Osteoblast (primary cell): ENCODE measurements at regions not wholly inside any gene's neighbourhood (a gene's known extent, or its start where the extent isn't known, plus 50 kb on each side); places are given as distances from the start of the nearest gene placed in this dataset.
"Not testable (repeated sequence)": the region's sequence is repeated elsewhere in the genome, so short reads cannot be mapped to it uniquely, and the experiment has no call there.

ENCODE experiments used
- DNase-seq: peaks from one replicate; pipeline ENCODE4 v3.0.0; 2011; ENCODE audit warnings: low spot score, mixed read lengths; ENCODE audit not compliant: insufficient read length; ENCODE audit errors: missing footprints
- H2AFZ ChIP-seq: 2 replicates; pipeline ENCODE4 v1.6.0; 2011; ENCODE audit warnings: mild to moderate bottlenecking, low read length
- H3K27ac ChIP-seq: 2 replicates; pipeline ENCODE4 v1.5.1; 2011; ENCODE audit warnings: mild to moderate bottlenecking, low read depth, low read length, moderate library complexity
- H3K27me3 ChIP-seq: 2 replicates; pipeline ENCODE4 v1.6.0; 2012; ENCODE audit warnings: mild to moderate bottlenecking, control low read depth, inconsistent platforms, low read length, moderate library complexity; ENCODE audit not compliant: insufficient read depth
- H3K36me3 ChIP-seq: 2 replicates; pipeline ENCODE4 v1.5.1; 2011; ENCODE audit warnings: mild to moderate bottlenecking, low read length, control low read depth, moderate library complexity; ENCODE audit not compliant: insufficient read depth
- H3K4me1 ChIP-seq: 2 replicates; pipeline ENCODE4 v1.5.1; 2011; ENCODE audit warnings: mild to moderate bottlenecking, low read length, control low read depth, moderate library complexity; ENCODE audit not compliant: insufficient read depth
- H3K4me2 ChIP-seq: 2 replicates; pipeline ENCODE4 v1.6.0; 2011; ENCODE audit warnings: mild to moderate bottlenecking, low read length; ENCODE audit not compliant: insufficient read depth
- H3K4me3 ChIP-seq: fragments of 200-600 bp; sonication (generic); 3 replicates; pipeline ENCODE4 v1.5.1; 2012; ENCODE audit warnings: mild to moderate bottlenecking, low read length, inconsistent platforms; ENCODE audit not compliant: insufficient read depth
- H3K79me2 ChIP-seq: 2 replicates; pipeline ENCODE4 v1.6.0; 2012; ENCODE audit warnings: mild to moderate bottlenecking, low read length, control low read depth, inconsistent platforms; ENCODE audit not compliant: insufficient read depth
- H3K9me3 ChIP-seq: 2 replicates; pipeline ENCODE4 v1.5.1; 2011; ENCODE audit warnings: low read depth, low read length, control low read depth
- H4K20me1 ChIP-seq: 2 replicates; pipeline ENCODE4 v1.6.0; 2012; ENCODE audit warnings: mild to moderate bottlenecking, low read length, control low read depth; ENCODE audit not compliant: insufficient read depth
- TF ChIP-seq, protein P1 (sequence below): IDR thresholded peaks from 2 replicates; pipeline ENCODE4 v1.5.1; 2011; ENCODE audit warnings: mild to moderate bottlenecking, low read depth, low read length, moderate library complexity; ENCODE audit errors: extremely low read depth

- no peak for DNase-seq
- H3K79me2 ChIP-seq, result no peaks in the 10 kb centered on the region
- H3K9me3 ChIP-seq, result peaks cover 2% of the 10 kb centered on the region
- H2AFZ ChIP-seq, result no peak overlapping the region
- no peaks in the 10 kb centered on the region for H3K27me3 ChIP-seq
- TF ChIP-seq, protein P1, sequence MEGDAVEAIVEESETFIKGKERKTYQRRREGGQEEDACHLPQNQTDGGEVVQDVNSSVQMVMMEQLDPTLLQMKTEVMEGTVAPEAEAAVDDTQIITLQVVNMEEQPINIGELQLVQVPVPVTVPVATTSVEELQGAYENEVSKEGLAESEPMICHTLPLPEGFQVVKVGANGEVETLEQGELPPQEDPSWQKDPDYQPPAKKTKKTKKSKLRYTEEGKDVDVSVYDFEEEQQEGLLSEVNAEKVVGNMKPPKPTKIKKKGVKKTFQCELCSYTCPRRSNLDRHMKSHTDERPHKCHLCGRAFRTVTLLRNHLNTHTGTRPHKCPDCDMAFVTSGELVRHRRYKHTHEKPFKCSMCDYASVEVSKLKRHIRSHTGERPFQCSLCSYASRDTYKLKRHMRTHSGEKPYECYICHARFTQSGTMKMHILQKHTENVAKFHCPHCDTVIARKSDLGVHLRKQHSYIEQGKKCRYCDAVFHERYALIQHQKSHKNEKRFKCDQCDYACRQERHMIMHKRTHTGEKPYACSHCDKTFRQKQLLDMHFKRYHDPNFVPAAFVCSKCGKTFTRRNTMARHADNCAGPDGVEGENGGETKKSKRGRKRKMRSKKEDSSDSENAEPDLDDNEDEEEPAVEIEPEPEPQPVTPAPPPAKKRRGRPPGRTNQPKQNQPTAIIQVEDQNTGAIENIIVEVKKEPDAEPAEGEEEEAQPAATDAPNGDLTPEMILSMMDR, result no peak
- H3K36me3 ChIP-seq, result no peaks in the 10 kb centered on the region
- no peak overlapping the region for H3K4me2 ChIP-seq
- no peaks in the 10 kb centered on the region for H4K20me1 ChIP-seq
- H3K4me1 ChIP-seq, result no peaks in the 10 kb centered on the region
- no peak overlapping the region for H3K27ac ChIP-seq
- H3K4me3 ChIP-seq, result no peak overlapping the region
Observed at GRCh38 chr6:98395610-98396166, 438.7 kb upstream of the POU3F2 start.

DNA sequence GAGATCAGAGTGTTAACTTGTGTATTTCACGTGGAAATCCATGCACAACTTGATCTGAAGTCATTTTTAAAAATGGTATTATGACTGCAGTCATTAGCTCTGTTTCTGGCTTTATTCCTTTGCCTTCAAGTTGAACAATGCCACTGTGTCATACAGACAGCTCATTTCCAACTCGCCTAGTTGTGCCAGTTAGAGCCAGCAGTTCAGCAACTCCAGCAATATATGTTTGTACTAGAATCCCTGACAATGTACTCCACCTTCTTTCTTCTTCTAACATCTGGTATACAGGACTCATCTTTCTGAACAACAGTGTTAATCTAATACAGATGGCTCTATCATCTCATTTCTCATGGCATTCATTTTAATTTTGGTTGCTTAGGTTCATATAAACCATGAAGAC, 418.3 kb upstream of the POU3F2 start:
- H3K27ac ChIP-seq, result no peak overlapping the region
- H3K4me3 ChIP-seq, result no peak overlapping the region
- H3K4me2 ChIP-seq, result no peak overlapping the region
- H2AFZ ChIP-seq, result no peak overlapping the region
- TF ChIP-seq, protein P1, result no peak
- no peaks in the 10 kb centered on the region for H3K36me3 ChIP-seq
- H3K9me3 ChIP-seq, result no peaks in the 10 kb centered on the region
- H3K27me3 ChIP-seq, result no peaks in the 10 kb centered on the region
- no peaks in the 10 kb centered on the region for H4K20me1 ChIP-seq
- DNase-seq, result peak; percentile 5
- no peaks in the 10 kb centered on the region for H3K4me1 ChIP-seq
- no peaks in the 10 kb centered on the region for H3K79me2 ChIP-seq

- H3K4me2 ChIP-seq, DNase-seq, H3K4me3 ChIP-seq: not testable (repeated sequence)
Observed at GRCh38 chr6:98416497-98417158, 417.7 kb upstream of the POU3F2 start.

GRCh38 chr6:98433325-98434056, 400.9 kb upstream of the POU3F2 start:
- no peaks in the 10 kb centered on the region for H3K9me3 ChIP-seq
- TF ChIP-seq, protein P1, result no peak
- no peak overlapping the region for H2AFZ ChIP-seq
- no peak overlapping the region for H3K27ac ChIP-seq
- DNase-seq, result no peak
- no peaks in the 10 kb centered on the region for H4K20me1 ChIP-seq
- H3K4me2 ChIP-seq, result no peak overlapping the region
- no peaks in the 10 kb centered on the region for H3K4me1 ChIP-seq
- H3K79me2 ChIP-seq, result no peaks in the 10 kb centered on the region
- H3K4me3 ChIP-seq, result no peak overlapping the region
- H3K27me3 ChIP-seq, result no peaks in the 10 kb centered on the region
- no peaks in the 10 kb centered on the region for H3K36me3 ChIP-seq

More at GRCh38 chr6:98416497-98417158, 417.7 kb upstream of the POU3F2 start:
- H2AFZ ChIP-seq, H3K36me3 ChIP-seq, H4K20me1 ChIP-seq, H3K79me2 ChIP-seq, H3K27ac ChIP-seq, H3K27me3 ChIP-seq, H3K9me3 ChIP-seq, H3K4me1 ChIP-seq: not testable (repeated sequence)
